ENCODE measurements at regions not wholly inside any gene's neighbourhood (a gene's known extent, or its start where the extent isn't known, plus 50 kb on each side); places are given as distances from the start of the nearest gene placed in this dataset.
A peak's percentile ranks its signal among the peaks of the same experiment; 100 is the strongest.
"Not testable (repeated sequence)": the region's sequence is repeated elsewhere in the genome, so short reads cannot be mapped to it uniquely, and the experiment has no call there.

GRCh38 chr13:54268013-54268695 lies 1239.5 kb downstream of the OLFM4 start:
- not testable (repeated sequence) for DNase-seq

DNA sequence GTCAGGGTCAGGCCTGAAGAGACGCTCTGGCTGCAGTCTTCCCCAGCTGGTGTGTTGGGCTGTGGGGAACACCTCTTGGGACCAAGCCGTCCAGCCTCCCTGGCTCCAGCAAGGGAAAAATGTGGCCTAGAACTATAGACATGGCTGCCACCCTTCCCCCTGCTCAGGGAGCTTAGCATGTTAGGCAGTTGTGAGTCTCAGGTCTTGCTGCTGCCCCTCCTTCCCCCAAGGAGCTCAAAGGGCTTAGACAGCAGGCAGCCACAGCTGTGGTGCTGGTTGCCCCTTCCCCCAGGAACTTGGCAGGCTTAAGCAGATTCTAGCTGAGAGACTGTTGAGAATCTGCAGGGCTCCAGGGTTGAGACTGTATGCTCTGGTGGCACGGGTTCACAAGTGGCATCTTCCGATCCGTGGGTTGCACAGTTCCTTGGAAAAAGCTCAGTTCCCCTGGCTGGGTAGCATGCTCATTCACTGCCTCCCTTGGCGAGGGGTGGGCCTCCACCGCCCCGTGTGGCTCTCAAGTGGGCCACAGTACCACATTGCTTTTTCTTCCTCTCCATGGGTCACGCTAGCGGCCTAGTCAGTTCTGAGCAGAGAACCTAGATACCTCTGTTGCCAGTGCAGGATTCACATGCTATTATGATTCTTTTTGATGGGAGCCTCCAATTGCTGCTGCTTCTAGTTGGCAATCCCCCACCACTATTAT lies 1258.6 kb downstream of the OLFM4 start:
- no peak for DNase-seq

DNA sequence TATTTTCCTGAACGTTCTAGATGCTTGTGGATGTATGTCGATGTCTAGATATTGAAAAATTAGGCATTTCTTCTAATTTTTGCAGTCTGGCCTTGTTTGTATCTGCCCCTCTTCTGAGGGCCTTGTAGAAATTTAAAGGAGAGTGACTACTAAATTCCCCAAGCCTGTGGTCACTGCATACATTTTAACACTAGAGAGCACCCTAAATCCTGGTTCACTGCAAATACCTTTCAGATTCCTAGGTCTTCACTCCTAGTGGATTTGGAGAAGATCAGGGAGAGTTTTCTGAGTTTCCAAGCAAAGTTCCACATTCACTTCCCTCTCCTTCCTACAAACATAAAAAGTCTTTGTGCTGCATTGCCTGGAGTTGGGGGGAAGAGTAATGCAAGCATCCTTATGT lies 1272.5 kb downstream of the OLFM4 start:
- no peak for DNase-seq

GRCh38 chr13:54305377-54305776 lies 1276.8 kb downstream of the OLFM4 start:
- no peak for DNase-seq

DNA sequence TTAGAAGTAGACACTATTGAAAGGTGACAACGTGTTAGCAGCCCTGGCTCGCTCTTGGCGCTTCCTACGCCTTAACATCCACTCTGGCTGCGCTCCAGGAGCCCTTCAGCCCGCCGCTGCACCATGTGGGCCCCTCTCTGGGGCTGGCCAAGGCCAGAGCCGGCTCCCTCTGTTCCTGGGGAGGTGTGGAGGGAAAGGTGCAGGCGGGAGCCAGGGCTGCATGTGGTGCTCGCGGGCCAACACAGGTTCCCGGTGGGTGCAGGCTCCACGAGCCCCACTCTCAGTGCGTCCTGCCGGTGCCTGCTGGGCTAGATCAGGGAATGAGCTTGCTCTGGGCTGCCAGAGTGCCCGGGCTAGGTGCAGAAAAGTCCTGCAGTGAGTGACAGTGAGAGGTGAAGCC lies 1284.3 kb downstream of the OLFM4 start:
- DNase-seq: no peak

DNA sequence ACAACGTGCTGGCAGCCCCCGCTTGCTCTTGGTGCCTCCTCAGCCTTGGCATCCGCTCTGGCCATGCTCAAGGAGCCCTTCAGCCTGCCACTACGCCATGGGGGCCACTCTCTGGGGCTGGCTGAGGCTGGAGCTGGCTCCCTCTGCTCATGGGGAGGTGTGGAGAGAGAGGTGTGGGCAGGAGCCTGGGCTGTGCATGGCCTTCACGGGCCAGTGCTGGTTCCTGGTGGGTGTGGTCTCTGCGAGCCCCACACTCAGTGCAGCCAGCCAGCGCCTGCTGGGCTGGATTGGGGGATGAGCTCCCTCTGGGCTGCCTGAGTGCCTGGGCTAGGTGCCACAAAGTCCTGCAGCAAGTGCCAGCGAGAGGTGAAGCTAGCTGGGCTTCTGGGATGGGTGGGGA lies 1289.1 kb downstream of the OLFM4 start:
- no peak for DNase-seq

GRCh38 chr13:54337540-54337939 lies 1308.9 kb downstream of the OLFM4 start:
- DNase-seq: no peak

GRCh38 chr13:54347531-54347930 lies 1318.9 kb downstream of the OLFM4 start:
- DNase-seq: no peak

GRCh38 chr13:54356209-54356608 lies 1327.6 kb downstream of the OLFM4 start:
- no peak for DNase-seq

GRCh38 chr13:54356849-54357248 lies 1328.2 kb downstream of the OLFM4 start:
- no peak for DNase-seq

DNA sequence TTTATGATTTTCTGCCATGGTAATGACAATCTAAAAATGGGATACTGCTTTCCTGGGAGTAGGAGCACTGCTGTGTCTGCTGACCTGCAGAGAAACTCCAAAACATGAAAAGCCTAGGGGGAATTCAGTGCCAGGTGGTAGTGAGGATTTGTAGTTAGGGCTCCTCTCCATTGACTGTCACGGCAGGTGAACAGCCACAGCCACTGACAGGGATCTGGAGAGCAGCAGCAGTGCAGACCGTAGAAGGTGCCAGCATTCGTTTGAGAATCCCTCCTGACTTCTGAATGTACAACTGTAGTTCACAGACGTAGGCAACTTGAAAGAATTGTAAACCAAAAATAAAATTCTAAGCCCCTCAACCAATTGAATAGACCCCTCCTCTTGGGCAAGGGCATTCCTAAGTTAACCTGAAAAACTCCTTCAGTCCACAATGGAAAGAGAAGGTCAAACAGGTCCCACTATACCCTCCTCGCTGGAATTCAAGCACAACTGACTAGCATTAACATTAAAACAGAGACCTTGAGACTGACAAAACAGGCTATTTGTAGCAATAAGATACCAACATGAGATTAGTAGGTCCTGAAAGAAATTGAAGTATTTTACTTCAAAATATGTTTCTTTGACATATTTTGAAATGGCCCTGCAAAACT lies 1328.8 kb downstream of the OLFM4 start:
- peak; percentile 7 for DNase-seq

DNA sequence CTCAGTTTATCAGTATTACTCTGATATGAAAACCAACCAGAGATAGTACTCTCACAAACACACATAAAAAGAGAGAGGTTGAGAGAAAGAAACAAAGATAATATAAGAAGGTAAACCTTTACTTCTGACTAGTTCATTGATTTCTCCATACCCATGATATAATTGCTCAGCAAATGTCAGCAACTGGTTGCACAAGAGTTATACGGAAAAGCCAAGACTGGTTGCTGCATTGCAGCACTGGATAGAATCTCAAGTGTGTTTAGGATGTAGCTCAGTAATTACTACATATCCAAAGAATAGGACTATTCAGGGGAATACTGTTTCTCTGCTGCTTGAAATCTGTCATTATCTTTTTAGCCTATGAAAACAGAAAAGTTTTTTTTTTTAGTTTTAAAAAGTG lies 1332.8 kb downstream of the OLFM4 start:
- DNase-seq: no peak

DNA sequence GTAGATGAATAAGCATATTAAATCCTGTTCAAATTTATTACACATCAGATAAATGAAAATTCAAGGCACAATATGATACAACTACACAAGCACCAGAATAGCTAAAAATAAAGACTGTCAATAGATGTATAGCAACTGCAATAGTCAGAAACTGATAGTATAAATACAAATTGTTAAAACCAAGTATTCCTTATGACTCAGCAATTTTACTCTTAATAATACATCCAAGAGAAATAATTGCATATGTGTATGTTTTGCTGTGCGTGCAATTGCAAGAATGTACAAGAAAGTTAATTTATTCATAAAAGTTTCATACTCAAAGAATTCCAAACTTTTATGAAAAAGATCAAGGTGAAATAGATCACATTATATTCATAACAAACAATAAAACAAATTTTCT lies 1338.1 kb downstream of the OLFM4 start:
- no peak for DNase-seq

- DNase-seq: no peak
These were observed 1339.1 kb downstream of the OLFM4 start for GRCh38 chr13:54367639-54368271.

GRCh38 chr13:54368387-54368786 lies 1339.8 kb downstream of the OLFM4 start:
- DNase-seq: no peak

- no peak for DNase-seq
These were observed 1344.6 kb downstream of the OLFM4 start for GRCh38 chr13:54373211-54373610.

GRCh38 chr13:54379461-54379860 lies 1350.8 kb downstream of the OLFM4 start:
- DNase-seq: no peak

DNA sequence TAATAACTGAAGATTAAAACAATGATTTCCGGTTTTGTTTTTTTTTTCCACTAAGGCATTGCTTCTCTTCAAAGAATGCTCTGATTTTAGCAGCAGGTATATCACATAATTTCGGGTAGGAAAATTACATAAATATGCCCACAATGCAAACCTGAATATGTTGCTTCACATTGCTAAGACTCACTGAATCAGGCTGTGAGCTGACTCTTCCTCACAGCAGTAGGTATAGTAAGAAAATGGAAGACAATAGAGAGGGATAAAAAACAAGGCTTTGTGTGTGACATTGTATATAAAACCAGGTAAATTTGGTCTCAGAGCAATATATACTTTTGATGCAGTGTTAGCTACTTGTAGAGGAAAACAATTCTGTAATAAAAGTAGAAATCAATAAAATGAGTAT lies 1355.0 kb downstream of the OLFM4 start:
- no peak for DNase-seq

DNA sequence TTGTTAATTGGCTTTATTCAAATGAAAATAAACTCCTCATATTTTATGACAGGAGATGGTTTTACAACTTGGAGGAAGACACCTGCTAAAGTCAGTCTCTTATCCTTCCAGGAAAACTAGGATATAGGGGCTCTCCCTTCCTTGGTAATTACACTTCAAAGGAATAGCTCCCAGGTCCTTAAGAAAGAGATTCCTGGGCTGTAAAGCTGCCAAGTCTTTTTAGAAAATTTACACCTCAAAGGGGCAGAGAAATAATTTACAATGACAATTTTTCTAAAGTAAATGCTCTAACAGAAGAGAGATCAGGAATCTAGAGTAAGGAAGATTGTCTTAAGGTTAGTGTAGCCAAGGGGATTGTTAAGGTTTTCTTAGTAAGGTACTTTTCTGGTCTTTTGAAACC lies 1359.0 kb downstream of the OLFM4 start:
- DNase-seq: no peak

DNA sequence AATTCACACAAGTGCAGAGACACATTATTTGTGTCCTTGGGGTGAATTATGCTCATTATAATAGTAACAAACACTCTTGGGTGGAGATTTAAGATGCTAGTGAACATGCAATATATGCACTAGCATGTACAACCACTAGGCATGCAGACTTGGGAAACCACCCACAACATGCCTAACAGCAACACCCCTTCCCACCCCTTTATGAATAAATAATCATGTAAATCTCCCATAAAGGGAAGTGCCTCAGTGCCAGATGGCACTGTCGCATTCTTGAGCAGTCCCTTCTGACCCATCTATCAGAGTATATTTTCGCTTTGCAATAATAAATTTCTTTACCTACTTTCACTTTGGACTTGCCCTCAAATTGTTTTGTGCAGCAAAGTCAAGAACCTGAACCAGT lies 1362.2 kb downstream of the OLFM4 start:
- DNase-seq: no peak

GRCh38 chr13:54394085-54394700 lies 1365.6 kb downstream of the OLFM4 start:
- DNase-seq: no peak

DNA sequence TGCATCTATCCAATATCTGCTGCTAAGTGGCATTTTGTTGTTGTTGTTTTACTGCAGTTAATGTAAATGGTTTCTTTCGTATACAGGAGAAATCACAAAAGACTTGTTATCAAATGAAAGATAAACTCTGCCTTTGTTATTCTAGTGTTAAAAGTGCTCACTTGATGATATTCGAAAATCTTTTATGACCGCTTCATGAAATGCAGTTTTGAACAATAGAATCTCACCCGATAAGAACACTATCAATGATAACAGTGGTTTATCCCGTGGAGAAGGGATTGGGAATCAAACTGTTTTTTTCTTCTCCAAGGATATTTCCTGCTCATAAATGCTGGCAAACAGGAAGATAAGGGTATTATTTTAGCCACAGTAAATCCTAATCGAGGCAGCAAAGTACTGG lies 1366.3 kb downstream of the OLFM4 start:
- no peak for DNase-seq

GRCh38 chr13:54402495-54402894 lies 1373.9 kb downstream of the OLFM4 start:
- no peak for DNase-seq

Data from NCI-H2107 (cell line).